HG02970 (cell line): ENCODE measurements at regions not wholly inside any gene's neighbourhood (a gene's known extent, or its start where the extent isn't known, plus 50 kb on each side); places are given as distances from the start of the nearest gene placed in this dataset.
"Not testable (repeated sequence)": the region's sequence is repeated elsewhere in the genome, so short reads cannot be mapped to it uniquely, and the experiment has no call there.

Source experiments
- ATAC-seq: cut with Tn5 transposase; IDR thresholded peaks from one replicate; pipeline ENCODE4 v1.9.1; 2021; ENCODE audit warnings: mild to moderate bottlenecking, moderate library complexity, moderate number of reproducible peaks; ENCODE audit not compliant: unreplicated experiment, low FRiP score

DNA sequence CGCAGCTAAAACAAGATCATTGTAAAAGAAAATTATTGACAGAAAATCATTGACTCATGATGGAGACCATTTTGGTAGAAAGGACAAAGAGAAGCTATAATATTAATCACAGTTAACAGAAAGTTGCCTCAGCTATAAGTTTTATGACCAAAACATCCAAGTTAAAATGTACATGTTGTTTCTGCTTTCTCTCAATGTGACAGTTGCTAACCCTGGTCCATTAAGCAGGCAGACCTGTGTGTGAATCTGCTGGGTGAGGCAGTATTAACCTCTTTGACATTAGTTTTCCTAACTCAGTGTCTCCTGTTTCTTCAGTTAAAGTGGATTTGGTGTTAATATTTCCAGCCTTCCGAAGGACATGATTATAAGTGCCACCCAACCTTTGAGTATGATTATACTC lies 94.8 kb upstream of the DCLK2 start:
- no peak for ATAC-seq

GRCh38 chr4:149983931-149984330 lies 94.3 kb upstream of the DCLK2 start:
- no peak for ATAC-seq

DNA sequence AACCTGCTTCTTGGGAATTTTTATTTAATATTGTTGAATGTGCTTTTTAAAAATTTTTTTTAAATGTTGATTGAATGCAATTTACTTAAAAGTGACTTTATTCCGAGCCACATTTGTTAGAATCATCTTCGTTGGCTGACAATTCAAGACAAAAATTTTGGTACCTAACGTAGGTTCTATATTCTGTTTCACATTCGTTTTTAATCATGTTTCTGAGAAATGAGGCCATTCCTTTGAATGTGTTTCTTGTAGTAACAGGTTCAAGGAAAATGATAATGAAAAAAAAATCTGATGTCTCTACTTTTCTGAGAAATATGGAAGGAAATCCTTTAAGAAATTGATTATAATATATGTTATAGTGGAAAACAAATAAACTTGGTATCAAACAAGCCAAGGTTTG lies 92.3 kb upstream of the DCLK2 start:
- ATAC-seq, result no peak

DNA sequence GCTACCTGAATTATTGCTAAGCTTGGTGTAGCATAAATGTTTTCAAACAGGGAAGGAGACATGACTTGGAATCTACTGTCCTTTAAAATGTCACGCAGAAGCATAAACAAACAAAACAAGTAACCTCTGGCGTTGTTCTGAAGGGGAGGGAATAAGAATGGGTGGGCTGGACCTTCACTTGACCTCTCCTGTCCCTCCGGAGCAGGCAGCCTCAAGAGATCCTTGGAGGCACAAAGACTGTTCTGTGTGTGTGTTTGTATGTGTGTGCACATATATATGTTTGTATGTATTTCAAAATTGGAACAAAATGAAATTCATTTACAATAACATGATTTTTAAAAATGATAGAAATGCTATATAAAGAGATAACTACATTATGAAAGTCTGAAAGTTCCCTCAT lies 91.3 kb upstream of the DCLK2 start:
- ATAC-seq, result no peak

GRCh38 chr4:149987330-149988086 lies 90.7 kb upstream of the DCLK2 start:
- no peak for ATAC-seq

DNA sequence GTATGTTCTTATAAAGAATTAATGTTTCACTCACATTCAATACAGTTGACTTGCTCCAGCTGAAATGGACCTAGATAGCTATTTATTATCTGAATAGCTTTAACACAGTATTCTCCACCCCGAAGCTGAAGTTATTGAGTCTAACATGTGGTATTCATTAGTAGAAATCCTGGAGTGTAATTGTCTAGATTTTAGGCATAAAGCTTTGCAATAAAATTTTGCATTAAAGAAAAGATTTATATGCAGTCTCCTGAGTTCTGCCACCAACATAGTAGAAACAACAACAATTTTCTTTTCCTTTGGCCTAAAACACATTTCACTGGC lies 90.2 kb upstream of the DCLK2 start:
- no peak for ATAC-seq

DNA sequence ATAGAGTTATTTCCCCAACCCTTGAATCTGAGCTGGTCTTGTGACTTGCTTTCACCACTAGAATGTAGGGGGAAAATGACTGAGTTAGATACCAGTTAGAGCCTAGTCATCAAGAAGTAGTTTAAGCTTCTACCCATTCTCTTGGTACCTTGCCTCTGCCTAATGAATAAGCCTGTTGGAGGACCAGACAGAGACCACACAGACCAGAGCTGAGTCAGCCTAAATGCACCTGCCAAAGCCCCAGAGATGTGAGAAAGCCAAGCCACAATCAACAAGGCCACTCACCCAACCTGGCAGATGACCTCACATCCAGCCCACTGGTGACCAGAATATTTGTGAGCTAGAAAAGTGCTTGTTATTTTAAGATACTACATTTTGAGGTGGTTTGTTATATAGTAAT lies 85.2 kb upstream of the DCLK2 start:
- no peak for ATAC-seq

GRCh38 chr4:149995134-149995756 lies 83.0 kb upstream of the DCLK2 start:
- no peak for ATAC-seq

DNA sequence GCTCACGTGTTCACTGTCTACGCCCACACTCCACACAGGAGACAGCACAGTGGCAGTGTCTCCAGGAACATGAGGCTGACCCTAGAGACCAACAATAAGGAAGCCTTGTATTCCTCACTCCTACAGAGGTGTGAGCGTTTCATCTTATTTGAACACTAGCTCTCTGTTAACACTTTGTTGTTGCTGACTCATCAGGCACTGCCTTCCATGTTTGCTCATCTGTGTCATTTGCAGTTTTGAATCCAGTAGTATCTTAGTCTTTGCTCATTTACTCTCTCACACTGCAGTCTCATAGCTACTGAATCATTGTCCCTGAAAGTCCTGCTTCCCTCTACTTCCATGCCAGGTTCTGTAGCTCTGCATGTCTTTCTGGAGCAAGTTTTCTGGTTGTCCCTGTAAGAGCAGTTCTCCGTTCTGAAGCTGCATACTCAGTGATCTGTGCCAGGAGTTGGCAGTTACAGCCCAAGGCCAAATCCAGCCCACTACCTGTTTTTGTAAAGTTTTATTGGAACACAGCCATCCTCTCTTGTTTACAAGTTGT lies 80.3 kb upstream of the DCLK2 start:
- ATAC-seq, result no peak

- no peak for ATAC-seq
These were observed 78.7 kb upstream of the DCLK2 start for GRCh38 chr4:149999485-150000074.

- no peak for ATAC-seq
These were observed 76.4 kb upstream of the DCLK2 start for GRCh38 chr4:150001815-150002214.

DNA sequence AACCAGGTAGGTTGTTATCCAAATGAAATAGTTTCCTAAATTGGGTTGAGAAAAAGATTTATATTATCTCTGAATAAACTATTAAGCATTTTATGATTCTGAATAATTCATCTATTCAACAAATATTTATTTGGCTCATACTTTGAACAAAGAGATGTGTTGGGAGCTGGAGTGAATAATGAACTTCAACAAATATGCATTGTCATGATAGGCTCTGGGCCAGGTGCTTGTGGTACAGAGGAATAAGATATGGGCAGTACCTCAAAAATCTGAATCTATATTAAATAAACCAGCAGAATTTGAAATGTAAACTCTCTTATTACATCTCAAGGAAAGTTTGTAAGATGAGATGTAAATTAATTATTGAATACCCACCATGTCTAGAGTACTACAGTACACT lies 75.7 kb upstream of the DCLK2 start:
- ATAC-seq, result no peak

GRCh38 chr4:150004481-150004880 lies 73.8 kb upstream of the DCLK2 start:
- no peak for ATAC-seq

DNA sequence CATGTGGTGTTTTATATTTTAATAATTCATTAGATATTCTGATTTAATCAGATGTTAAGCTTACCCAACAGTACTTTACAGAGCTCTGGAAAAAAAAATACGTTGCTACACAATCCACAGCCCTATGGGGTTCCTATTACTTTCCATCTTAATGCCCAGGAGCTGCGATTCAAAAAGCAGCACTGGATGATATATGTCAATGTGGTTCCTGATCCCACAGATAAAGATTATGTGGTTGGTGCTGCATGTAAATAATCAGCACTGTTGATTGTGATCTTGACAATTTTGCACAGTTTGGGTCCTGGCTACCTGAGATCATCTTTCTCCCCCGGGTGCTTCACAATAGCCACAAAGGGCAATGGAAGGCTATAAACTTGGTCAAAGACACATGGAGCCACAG lies 72.7 kb upstream of the DCLK2 start:
- no peak for ATAC-seq

GRCh38 chr4:150006197-150006596 lies 72.0 kb upstream of the DCLK2 start:
- ATAC-seq, result no peak

- no peak for ATAC-seq
These were observed 70.7 kb upstream of the DCLK2 start for GRCh38 chr4:150007512-150007911.

DNA sequence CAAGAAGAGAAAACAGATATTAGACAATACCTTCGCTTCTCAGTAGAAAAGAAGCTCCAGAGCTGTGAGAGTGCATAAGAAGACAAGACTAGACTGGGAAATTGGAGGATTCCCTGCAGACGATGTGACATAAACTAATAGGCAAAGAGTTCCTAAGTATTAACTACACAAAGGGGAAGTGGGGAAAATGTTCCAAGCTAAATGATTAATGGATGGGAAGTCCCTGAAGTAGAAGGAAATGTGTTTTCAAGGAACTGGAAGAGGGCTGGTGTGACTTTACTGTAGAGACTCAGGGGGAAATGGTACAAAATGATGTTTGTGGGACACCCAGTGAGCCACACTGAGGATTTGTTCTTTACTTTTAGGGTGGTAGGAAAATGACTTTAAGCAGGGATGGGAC lies 69.7 kb upstream of the DCLK2 start:
- no peak for ATAC-seq

- no peak for ATAC-seq
These were observed 68.7 kb upstream of the DCLK2 start for GRCh38 chr4:150009533-150009932.

DNA sequence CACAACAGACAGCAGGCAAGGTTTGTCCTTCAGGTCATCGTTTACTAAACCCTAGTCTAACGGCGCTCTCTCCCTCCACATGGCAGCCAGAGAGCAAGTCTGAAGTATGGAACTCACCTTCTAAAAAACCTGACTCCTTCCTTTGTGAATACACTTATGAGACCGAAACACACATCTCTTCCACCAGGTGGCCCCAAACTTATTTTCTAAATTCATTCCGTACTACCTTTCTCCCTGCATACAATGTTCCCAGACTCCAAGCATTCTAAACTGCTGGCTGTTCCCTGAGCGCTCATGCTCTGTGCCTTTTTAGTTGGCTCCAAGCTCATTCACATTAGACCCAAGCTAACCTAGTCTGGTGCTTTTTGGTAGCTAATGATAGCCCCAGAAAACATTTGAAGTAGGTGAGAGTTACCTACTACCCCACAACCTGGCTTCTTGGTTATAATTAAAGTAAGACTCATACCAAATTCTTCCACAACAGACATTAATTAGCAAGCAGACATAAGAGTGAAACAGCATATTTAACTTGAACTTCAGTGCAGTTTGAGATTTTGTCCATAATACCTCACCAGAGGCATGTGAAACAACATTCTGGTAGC lies 67.6 kb upstream of the DCLK2 start:
- ATAC-seq, result no peak

DNA sequence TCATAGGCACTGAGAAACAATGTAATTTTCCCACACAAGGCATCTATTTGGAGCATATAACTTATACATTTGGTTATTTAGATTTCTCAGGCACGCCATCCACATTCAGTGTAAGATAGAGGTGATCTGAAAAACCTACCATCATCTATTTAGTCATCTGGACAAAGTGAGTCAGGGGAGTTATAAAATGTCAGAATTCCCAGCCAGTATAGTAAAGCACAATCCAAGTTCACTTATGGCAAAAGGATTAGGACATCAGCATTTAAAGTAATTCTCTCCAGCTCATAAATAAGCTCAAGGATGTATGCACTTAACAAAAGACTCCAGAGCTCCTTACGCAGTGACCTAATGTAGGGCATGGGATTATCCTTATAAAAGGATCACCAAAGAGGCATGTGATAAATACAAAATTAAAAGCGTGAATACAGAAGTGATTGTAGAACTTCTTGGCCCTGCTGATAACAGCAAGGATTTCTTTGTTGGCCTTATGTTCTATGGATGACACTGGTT lies 65.3 kb upstream of the DCLK2 start:
- ATAC-seq, result no peak

DNA sequence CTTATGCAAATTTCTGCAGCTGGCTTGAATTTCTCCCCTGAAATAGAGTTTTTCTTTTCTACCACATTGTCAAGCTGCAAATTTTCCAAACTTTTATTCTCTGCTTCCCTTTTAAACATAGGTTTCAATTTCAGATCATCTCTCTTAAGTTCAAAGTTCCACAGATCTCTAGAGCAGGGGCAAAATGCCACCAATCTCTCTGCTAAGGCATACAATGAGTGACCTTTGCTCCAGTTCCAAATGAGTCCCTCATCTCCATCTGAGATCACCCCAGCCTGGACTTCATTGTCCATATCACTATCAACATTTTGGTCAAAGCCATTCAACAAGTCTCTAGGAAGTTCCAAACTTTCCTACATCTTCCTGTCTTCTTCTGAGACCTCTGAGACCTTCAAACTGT lies 62.3 kb upstream of the DCLK2 start:
- ATAC-seq, result not testable (repeated sequence)
